ENCODE measurements at regions not wholly inside any gene's neighbourhood (a gene's known extent, or its start where the extent isn't known, plus 50 kb on each side); places are given as distances from the start of the nearest gene placed in this dataset.

DNA sequence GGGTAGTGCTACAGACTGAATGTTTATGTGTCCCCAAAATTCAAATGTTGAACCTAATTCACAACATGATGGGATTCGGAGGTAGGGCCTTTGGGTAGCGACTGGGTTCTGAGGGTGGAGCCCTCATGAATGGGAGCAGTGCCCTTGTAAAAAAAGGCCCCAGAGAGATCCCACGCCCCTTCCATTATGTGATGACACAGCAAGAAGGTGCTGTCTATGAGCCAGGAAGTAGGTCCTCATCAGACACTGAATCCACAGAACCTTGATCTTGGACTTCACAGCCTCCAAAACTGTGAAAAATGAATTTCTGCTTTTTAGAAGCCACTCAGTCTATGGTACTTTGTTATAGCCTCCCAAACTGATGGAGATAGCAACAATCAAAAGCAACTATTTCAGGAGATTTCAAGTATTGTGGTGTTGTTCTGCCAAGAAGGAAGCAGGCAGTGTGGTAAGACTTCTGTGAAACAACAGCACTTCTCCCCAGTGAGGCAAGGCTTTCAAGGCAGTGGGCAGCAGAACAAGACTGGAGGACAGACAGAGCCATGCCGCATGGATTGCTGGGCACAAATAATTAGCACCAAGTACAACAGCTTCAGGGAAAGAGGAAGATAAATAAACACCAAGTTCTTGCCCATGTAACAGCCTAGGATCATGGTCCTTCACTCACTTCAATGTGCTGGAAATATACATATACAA lies 76.1 kb downstream of the OR2K2 start:
- no peak overlapping the region for H2AFZ ChIP-seq (ENCODE audit: low read depth, low read length)
- no peaks in the 10 kb centered on the region for H3K9me3 ChIP-seq (replicated peaks; ENCODE audit: control insufficient read depth, insufficient read depth, low read length)
- ChIA-PET CTCF (no interaction called here), POLR2A (no interaction called here)
- no peaks in the 10 kb centered on the region for H4K20me1 ChIP-seq (replicated peaks; ENCODE audit: control insufficient read depth, extremely low read depth, insufficient read depth, low read length)
- H3K9me1 ChIP-seq (replicated peaks; ENCODE audit: control insufficient read depth, extremely low read depth, insufficient read depth, low read length), result no peaks in the 10 kb centered on the region
- FAIRE-seq (no peak), DNase-seq (ENCODE audit: low read depth, low spot score) (no peak)
- TF ChIP-seq, protein P1, sequence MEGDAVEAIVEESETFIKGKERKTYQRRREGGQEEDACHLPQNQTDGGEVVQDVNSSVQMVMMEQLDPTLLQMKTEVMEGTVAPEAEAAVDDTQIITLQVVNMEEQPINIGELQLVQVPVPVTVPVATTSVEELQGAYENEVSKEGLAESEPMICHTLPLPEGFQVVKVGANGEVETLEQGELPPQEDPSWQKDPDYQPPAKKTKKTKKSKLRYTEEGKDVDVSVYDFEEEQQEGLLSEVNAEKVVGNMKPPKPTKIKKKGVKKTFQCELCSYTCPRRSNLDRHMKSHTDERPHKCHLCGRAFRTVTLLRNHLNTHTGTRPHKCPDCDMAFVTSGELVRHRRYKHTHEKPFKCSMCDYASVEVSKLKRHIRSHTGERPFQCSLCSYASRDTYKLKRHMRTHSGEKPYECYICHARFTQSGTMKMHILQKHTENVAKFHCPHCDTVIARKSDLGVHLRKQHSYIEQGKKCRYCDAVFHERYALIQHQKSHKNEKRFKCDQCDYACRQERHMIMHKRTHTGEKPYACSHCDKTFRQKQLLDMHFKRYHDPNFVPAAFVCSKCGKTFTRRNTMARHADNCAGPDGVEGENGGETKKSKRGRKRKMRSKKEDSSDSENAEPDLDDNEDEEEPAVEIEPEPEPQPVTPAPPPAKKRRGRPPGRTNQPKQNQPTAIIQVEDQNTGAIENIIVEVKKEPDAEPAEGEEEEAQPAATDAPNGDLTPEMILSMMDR (IDR thresholded peaks at IDR 0.05; ENCODE audit: extremely low read depth in 1 of 2, insufficient read depth in 1 of 2, low read depth in 1 of 2, low read length in 2 of 2), result no peak
- no peak for TF ChIP-seq EZH2 (IDR thresholded peaks at IDR 0.05; ENCODE audit: borderline replicate concordance, low read depth, low read length, severe bottlenecking)
- TF ChIP-seq, protein P2, sequence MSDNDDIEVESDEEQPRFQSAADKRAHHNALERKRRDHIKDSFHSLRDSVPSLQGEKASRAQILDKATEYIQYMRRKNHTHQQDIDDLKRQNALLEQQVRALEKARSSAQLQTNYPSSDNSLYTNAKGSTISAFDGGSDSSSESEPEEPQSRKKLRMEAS (IDR thresholded peaks at IDR 0.05; ENCODE audit: insufficient read depth, insufficient read length), result no peak
- TF ChIP-seq POLR2A (IDR thresholded peaks at IDR 0.05; ENCODE audit: low read depth, low read length), result no peak
- no peak for TF ChIP-seq GATA2 (IDR thresholded peaks at IDR 0.05; ENCODE audit: insufficient read depth, insufficient read length, low read depth, low read length)
- no peak for TF ChIP-seq MYC (IDR thresholded peaks at IDR 0.05; ENCODE audit: low read depth, low read length)
- no peak for TF ChIP-seq JUN (IDR thresholded peaks at IDR 0.05; ENCODE audit: borderline replicate concordance, insufficient read depth, insufficient read length, low read depth)
- no peak for TF ChIP-seq POLR2AphosphoS5 (IDR thresholded peaks at IDR 0.05; ENCODE audit: insufficient read depth, low read depth, low read length)
- no peak for TF ChIP-seq FOS (IDR thresholded peaks at IDR 0.05; ENCODE audit: borderline replicate concordance, insufficient read depth, low read length)
- no TSS peak for BruUV-seq (replicated peaks)
- no peak overlapping the region for H3K4me2 ChIP-seq (ENCODE audit: insufficient read depth, low read length)
- H3K27ac ChIP-seq (ENCODE audit: insufficient read depth, low read depth, low read length), result no peak overlapping the region
- H3K27me3 ChIP-seq (ENCODE audit: control insufficient read depth in 2 of 2, insufficient read depth in 2 of 2, low read length in 2 of 2), result no peaks in the 10 kb centered on the region
- no peaks in the 10 kb centered on the region for H3K4me1 ChIP-seq (ENCODE audit: control insufficient read depth, extremely low read depth, insufficient read depth, low read length)
- no peaks in the 10 kb centered on the region for H3K79me2 ChIP-seq (ENCODE audit: control insufficient read depth, insufficient read depth, low read length)
- dilution Hi-C loops (cut with MboI; ENCODE audit: extremely low pct_ligation_motif_present, low sequenced_read_pairs) (no loop called here), intact Hi-C loops (cut with micrococcal nuclease) (no loop called here)
- H3K4me3 ChIP-seq (replicated peaks in 1 of 3; ENCODE audit: insufficient read depth in 1 of 3, low read depth in 1 of 3, low read length in 3 of 3), result no peak overlapping the region
- no peak overlapping the region for H3K9ac ChIP-seq (replicated peaks; ENCODE audit: extremely low read depth, insufficient read depth, low read length)
- no peaks in the 10 kb centered on the region for H3K36me3 ChIP-seq (ENCODE audit: control insufficient read depth in 2 of 2, extremely low read depth in 1 of 2, insufficient read depth in 2 of 2, low read length in 2 of 2)

Measured in endothelial cell of umbilical vein (primary cell).